GM12878 (cell line): ENCODE measurements at regions not wholly inside any gene's neighbourhood (a gene's known extent, or its start where the extent isn't known, plus 50 kb on each side); places are given as distances from the start of the nearest gene placed in this dataset.

Source experiments
- ATAC-seq: fragments of 200-7000 bp; cut with Tn5 transposase; 3 replicates; pipeline ENCODE4 v1.9.1; 2020; ENCODE audit warnings: mild to moderate bottlenecking, moderate library complexity
- BruUV-seq: library from RNA; stranded (reverse); fragments of 400-500 nt; replicated peaks from 2 replicates; lab custom pipeline; 2021; lab: Mats Ljungman, UMichigan
- CTCF ChIA-PET: fragments of 300-600 bp; sonication (Branson Sonifier 250); formaldehyde crosslinking; extraction: SDS; loops from one replicate; lab custom pipeline; 2021; ENCODE audit warnings: inconsistent platforms; lab: Yijun Ruan, JAX
- POLR2A ChIA-PET: fragments of 350-600 bp; formaldehyde crosslinking; extraction: SDS; loops from one replicate; lab custom pipeline; 2021; ENCODE audit warnings: inconsistent platforms; lab: Charles Lee
- RAD21 ChIA-PET: fragments of 300-600 bp; sonication (Branson Sonifier 250); formaldehyde crosslinking; loops from one replicate; lab custom pipeline; 2023; ENCODE audit warnings: antibody characterized with exemption; ENCODE audit not compliant: unreplicated experiment; lab: Charles Lee
- SMC1A ChIA-PET: fragments of 300-600 bp; sonication (Branson Sonifier 250); formaldehyde crosslinking; loops from one replicate; lab custom pipeline; 2023; ENCODE audit not compliant: unreplicated experiment, uncharacterized antibody; lab: Charles Lee
- DNase-seq: peaks from one replicate; pipeline ENCODE4 v3.0.0-alpha.2; 2011; ENCODE audit warnings: low read depth, low spot score
- FAIRE-seq: peaks from 3 replicates; lab custom pipeline; 2011; peaks lifted over from hg19 to GRCh38; lab: Jason Lieb, UNC
- H2AFZ ChIP-seq: 2 replicates; pipeline ENCODE4 v1.6.0; 2011; ENCODE audit warnings: low read depth, low read length, control low read depth; ENCODE audit not compliant: control insufficient read depth
- H3K27ac ChIP-seq: 2 replicates; pipeline ENCODE4 v1.5.1; 2011; ENCODE audit warnings: control low read depth; ENCODE audit not compliant: control insufficient read depth, insufficient read depth
- H3K27me3 ChIP-seq, 2 experiments: replicated peaks in 1 of 2; 2 replicates each; pipeline versions ENCODE4 v1.6.0 to v1.6.1; 2011; ENCODE audit warnings: low read length in 1 of 2; ENCODE audit not compliant: control insufficient read depth in 2 of 2, insufficient read depth in 2 of 2
- H3K36me3 ChIP-seq, 2 experiments: 2 replicates each; pipeline ENCODE4 v1.5.1; 2011; ENCODE audit warnings: low read length in 1 of 2; ENCODE audit not compliant: control insufficient read depth in 2 of 2, insufficient read depth in 2 of 2
- H3K4me1 ChIP-seq: 2 replicates; pipeline ENCODE4 v1.6.1; 2011; ENCODE audit warnings: mild to moderate bottlenecking, low read length, moderate library complexity, mixed read lengths; ENCODE audit not compliant: control insufficient read depth, insufficient read depth
- H3K4me2 ChIP-seq: 2 replicates; pipeline ENCODE4 v1.6.0; 2011; ENCODE audit warnings: control low read depth; ENCODE audit not compliant: control insufficient read depth, insufficient read depth
- H3K4me3 ChIP-seq: fragments of 200-600 bp; sonication (generic); 2 replicates; pipeline ENCODE4 v1.5.1; 2016
- H3K79me2 ChIP-seq: 2 replicates; pipeline ENCODE4 v1.6.0; 2011; ENCODE audit warnings: low read length; ENCODE audit not compliant: control insufficient read depth, insufficient read depth
- H3K9ac ChIP-seq: 2 replicates; pipeline ENCODE4 v1.8.0; 2011; ENCODE audit warnings: low read length, control low read depth, mixed read lengths; ENCODE audit not compliant: control insufficient read depth, insufficient read depth
- H3K9me3 ChIP-seq: replicated peaks from 3 replicates; pipeline ENCODE4 v1.5.1; 2011; ENCODE audit warnings: mild to moderate bottlenecking, low read length; ENCODE audit not compliant: control insufficient read depth, insufficient read depth
- H4K20me1 ChIP-seq: 2 replicates; pipeline ENCODE4 v1.6.0; 2011; ENCODE audit not compliant: control insufficient read depth, insufficient read depth
- BCL3 ChIP-seq: IDR thresholded peaks from 2 replicates; pipeline ENCODE4 v1.6.1; 2011; ENCODE audit warnings: borderline replicate concordance, low read depth, mild to moderate bottlenecking, moderate library complexity, low read length; ENCODE audit not compliant: insufficient read depth, poor library complexity, severe bottlenecking
- CTCF ChIP-seq, 3 experiments: IDR thresholded peaks in 2 of 3; conservative IDR thresholded peaks in 1 of 3; 2 replicates each; pipeline ENCODE4 v1.5.1; 2011; ENCODE audit warnings: low read depth in 3 of 3, low read length in 3 of 3, mild to moderate bottlenecking in 3 of 3, control low read depth in 2 of 3, moderate library complexity in 2 of 3, inconsistent platforms in 1 of 3, mixed read lengths in 1 of 3; ENCODE audit not compliant: control insufficient read depth in 2 of 3, insufficient read depth in 1 of 3; ENCODE audit errors: extremely low read depth in 1 of 3
- HDGF ChIP-seq: fragments of 450-650 bp; IDR thresholded peaks from 2 replicates; pipeline ENCODE4 v1.6.1; 2016; ENCODE audit warnings: antibody characterized with exemption
- LARP7 ChIP-seq: fragments of 450-650 bp; IDR thresholded peaks from 2 replicates; pipeline ENCODE4 v1.6.1; 2017; ENCODE audit warnings: mild to moderate bottlenecking
- MYB ChIP-seq: fragments of 150-350 bp; IDR thresholded peaks from 2 replicates; pipeline ENCODE4 v1.6.1; 2014; ENCODE audit warnings: mild to moderate bottlenecking, low read depth, low read length, borderline replicate concordance
- MYC ChIP-seq: IDR thresholded peaks from 2 replicates; pipeline ENCODE4 v1.6.1; 2011; ENCODE audit warnings: mild to moderate bottlenecking, low read length, moderate library complexity, inconsistent platforms; ENCODE audit not compliant: insufficient read depth, insufficient replicate concordance, insufficient read length, severe bottlenecking
- NBN ChIP-seq: fragments of 450-650 bp; IDR thresholded peaks from 2 replicates; pipeline ENCODE4 v1.6.1; 2016
- PAX5 ChIP-seq: IDR thresholded peaks from 2 replicates; pipeline ENCODE4 v1.6.1; 2011; ENCODE audit warnings: low read depth, low read length, borderline replicate concordance
- PKNOX1 ChIP-seq: fragments of 450-650 bp; IDR thresholded peaks from 2 replicates; pipeline ENCODE4 v1.6.1; 2016; ENCODE audit warnings: mild to moderate bottlenecking
- POLR2A ChIP-seq: IDR thresholded peaks from 2 replicates; pipeline ENCODE4 v1.6.1; 2011; ENCODE audit warnings: low read depth, mild to moderate bottlenecking, low read length
- POLR2AphosphoS2 ChIP-seq: IDR thresholded peaks from 2 replicates; pipeline ENCODE4 v1.6.1; 2011; ENCODE audit warnings: low read depth, mild to moderate bottlenecking, low read length, improper control_type of control experiment, moderate library complexity
- RCOR1 ChIP-seq: conservative IDR thresholded peaks from 2 replicates; pipeline ENCODE4 v1.6.1; 2012; ENCODE audit warnings: low read depth, low read length, improper control_type of control experiment
- RUNX3 ChIP-seq: IDR thresholded peaks from 2 replicates; pipeline ENCODE4 v1.6.1; 2012; ENCODE audit warnings: low read length, inconsistent platforms
- SKIL ChIP-seq: fragments of 450-650 bp; IDR thresholded peaks from 2 replicates; pipeline ENCODE4 v1.6.1; 2017; ENCODE audit warnings: mild to moderate bottlenecking, low read depth, inconsistent platforms; ENCODE audit not compliant: poor library complexity, severe bottlenecking
- ZBTB33 ChIP-seq: fragments of 450-650 bp; IDR thresholded peaks from 2 replicates; pipeline ENCODE4 v1.6.1; 2017; ENCODE audit warnings: mild to moderate bottlenecking
- WGBS: methylation state at CpG from one replicate; pipeline ENCODE4 v1.1.6; 2016; ENCODE audit warnings: low lambda C conversion rate; ENCODE audit not compliant: insufficient replicate concordance, insufficient coverage; ENCODE audit errors: missing lambda C conversion rate; 5-methylcytosine and 5-hydroxymethylcytosine counted together
- in situ Hi-C: fragments of 300-500 bp; cut with MboI; formaldehyde crosslinking; loops from 9 replicates; pipeline ENCODE4 v1.14.3; 2018; ENCODE audit warnings: mixed read lengths
- intact Hi-C: fragments of 100-400 bp; cut with micrococcal nuclease; formaldehyde crosslinking; loops from one replicate; pipeline ENCODE4 v1.14.2; 2022; ENCODE audit not compliant: unreplicated experiment

- in situ Hi-C loops (no loop called here), intact Hi-C loops (no loop called here)
- Histone ChIP-seq H3K4me2 (no peak overlapping the region), H3K79me2 (no peaks in the 10 kb centered on the region), H3K36me3 (no peaks in the 10 kb centered on the region), H3K9ac (no peak overlapping the region), H3K4me1 (no peaks in the 10 kb centered on the region), H3K27ac (no peak overlapping the region), H3K4me3 (no peak overlapping the region), H2AFZ (no peak overlapping the region), H4K20me1 (no peaks in the 10 kb centered on the region), H3K27me3 (no peaks in the 10 kb centered on the region; a peak in 1 of 4 replicates), H3K9me3 (no peaks in the 10 kb centered on the region)
- RAD21 ChIA-PET, result no interaction called here
- POLR2A ChIA-PET, result no interaction called here
- no peak for FAIRE-seq
- SMC1A ChIA-PET, result interaction anchor here (0.8 kb wide), 1 partner anchor 65 kb away, joined by 3 read pairs; no protein-coding TSS in a partner anchor
- peak; percentile 91 for ATAC-seq
- CTCF ChIA-PET, result interaction anchor here (1.1 to 1.4 kb wide), 4 partner anchors 11 to 757 kb away, joined by 3 to 5 read pairs (median 4); no protein-coding TSS in a partner anchor
- no TSS peak for BruUV-seq
- WGBS, result 0% methylated on average over 5 of the region's 5 CpGs
- DNase-seq, result no peak
- TF ChIP-seq POLR2AphosphoS2 (no peak), ZBTB33 (no peak), POLR2A (no peak), MYB (no peak), HDGF (no peak), NBN (no peak), MYC (no peak), CTCF (IDR thresholded peaks at IDR 0.05 in 2 of 3, conservative IDR thresholded peaks at IDR 0.05 in 1 of 3; ENCODE audit: control insufficient read depth in 2 of 3, extremely low read depth in 1 of 3, insufficient read depth in 1 of 3, low read depth in 3 of 3, low read length in 3 of 3) (peak; percentile 29 to 56 (median 32); a peak in 4 of 6 replicates), PAX5 (no peak), RUNX3 (no peak), RCOR1 (no peak), BCL3 (no peak), PKNOX1 (no peak), SKIL (no peak), LARP7 (no peak)
These were observed 186.5 kb downstream of the MSL3 start for GRCh38 chrX:11944501-11944900.
